Right forelimb (tissue), 1 donor: ENCODE measurements at regions not wholly inside any gene's neighbourhood (a gene's known extent, or its start where the extent isn't known, plus 50 kb on each side); places are given as distances from the start of the nearest gene placed in this dataset.
"Not testable (repeated sequence)": the region's sequence is repeated elsewhere in the genome, so short reads cannot be mapped to it uniquely, and the experiment has no call there.

Experiments
- DNase-seq: peaks from one replicate; pipeline ENCODE4 v3.0.0-alpha.2; 2018

GRCh38 chr1:221532071-221532773 is 209.7 kb downstream of the DUSP10 start:
- DNase-seq = no peak

DNA sequence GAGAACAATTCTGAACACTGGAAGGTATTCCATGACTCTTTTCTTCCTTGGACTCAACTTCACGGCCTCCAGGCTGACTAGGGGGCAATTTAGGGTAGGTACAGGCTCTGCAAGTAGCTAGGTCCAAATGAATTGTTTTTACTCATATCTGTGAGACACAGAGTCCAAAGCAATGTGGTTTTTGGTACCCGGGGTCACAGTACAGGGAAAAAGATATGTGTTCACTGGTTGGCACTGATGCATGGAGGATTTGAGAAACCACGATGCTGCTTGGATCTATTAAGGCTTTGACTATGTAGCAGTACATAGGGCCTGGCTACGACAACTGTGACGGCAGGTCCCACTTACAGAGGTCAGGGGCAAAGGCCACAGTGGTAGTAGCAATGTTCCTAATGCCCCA is 200.6 kb downstream of the DUSP10 start:
- DNase-seq = no peak

DNA sequence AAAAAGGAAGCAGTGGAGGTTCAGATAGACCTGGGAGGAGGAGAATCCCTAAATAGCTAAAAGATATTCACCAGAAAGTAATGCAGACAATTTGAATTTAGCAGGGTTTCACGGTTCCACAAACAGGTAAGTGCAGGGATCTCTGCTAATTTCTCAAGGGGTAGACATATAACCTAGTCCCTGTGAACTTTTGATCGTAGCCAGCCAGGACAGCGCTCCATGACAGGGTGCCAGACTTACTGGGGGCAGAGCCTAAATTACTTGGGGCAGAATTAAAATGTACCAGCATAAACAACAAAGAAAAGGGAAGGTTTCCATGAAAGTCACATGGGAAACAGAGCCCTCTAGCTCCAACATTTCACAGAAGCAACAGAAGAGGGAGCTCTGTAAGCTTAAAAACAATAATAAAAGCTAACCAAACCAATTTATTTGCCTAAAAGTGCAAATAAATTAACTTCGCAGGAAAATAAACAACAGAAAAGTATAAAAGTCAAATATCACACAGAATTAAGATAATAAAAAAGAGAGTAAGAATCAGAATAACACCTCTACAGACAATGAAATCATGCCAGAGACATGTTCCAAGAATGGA is 198.3 kb downstream of the DUSP10 start:
- no peak for DNase-seq

DNA sequence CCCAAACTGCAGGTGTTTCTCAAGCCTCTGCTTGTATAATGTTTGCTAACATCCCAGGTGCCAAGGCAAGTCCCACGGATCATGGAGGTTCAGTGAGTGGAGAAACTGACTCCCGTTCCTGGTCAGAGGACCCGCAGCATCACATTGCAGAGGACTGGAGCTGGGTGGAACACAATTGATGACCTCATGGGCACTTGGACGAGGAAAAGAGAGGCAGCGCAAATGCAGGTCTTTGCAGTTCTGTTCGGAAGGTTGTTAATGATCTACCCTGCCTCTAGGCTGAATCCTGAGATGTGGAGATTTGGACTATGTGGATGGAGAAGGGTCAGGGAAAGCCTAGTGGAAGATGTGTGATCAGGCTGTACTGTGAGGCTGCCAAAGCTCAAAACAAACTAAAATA is 192.9 kb downstream of the DUSP10 start:
- no peak for DNase-seq

- no peak for DNase-seq
These were observed 192.1 kb downstream of the DUSP10 start for GRCh38 chr1:221549815-221550214.

DNA sequence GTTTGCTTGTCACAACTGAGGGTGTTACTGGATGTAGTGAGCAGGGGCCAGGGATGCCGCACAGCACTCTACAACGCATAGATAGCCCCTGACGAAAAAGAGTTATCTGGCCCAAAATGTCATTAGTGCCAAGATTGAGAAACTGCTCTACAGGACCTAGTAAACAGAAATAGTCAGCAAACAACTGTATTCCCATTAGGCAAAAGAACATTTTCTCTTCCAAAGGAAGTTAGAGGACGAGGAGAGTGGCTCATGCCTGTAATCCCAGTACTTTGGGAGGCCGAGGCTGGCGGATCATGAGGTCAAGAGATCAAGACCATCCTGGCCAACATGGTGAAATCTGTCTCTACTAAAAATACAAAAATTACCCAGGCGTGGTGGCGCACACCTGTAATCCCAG is 189.1 kb downstream of the DUSP10 start:
- not testable (repeated sequence) for DNase-seq

GRCh38 chr1:221555689-221556433 is 186.0 kb downstream of the DUSP10 start:
- DNase-seq = no peak

DNA sequence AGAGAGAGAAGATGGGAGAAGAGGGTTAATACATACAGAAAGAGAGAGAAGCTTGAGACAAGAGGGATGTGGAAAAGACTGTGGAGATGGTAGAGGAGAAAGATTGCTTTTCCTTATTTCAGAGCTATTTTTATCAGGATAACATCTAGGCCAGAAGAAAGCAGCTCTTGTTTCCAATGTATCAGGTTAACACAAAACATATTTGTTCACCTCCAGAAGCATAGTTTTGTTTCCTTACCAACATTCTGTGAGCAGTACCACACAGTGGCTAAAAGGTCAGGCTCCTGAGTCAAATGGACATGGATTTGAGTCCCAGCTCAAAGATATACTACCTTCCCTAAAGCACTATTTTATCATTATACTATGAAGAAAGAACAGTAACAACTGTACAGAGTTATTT is 185.5 kb downstream of the DUSP10 start:
- no peak for DNase-seq

DNA sequence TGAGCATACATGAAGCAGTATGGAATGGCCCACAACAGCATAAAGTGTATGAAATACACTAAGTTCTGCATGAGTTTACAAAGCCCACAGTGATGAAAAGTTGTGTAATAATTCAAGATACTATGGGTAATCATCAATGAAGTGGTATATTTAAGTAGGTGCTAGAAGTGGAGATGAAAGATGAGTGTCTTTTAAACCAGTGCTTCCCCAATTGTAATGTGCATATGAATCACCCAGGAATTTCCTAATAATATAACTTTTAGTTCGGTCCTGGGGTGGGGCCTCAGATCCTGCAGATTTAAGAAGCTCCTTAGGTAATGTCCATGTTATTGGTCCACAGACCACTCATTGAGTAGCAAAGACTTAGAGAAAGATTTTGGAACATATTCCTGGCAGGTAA is 184.9 kb downstream of the DUSP10 start:
- DNase-seq = no peak

- no peak for DNase-seq
These were observed 183.5 kb downstream of the DUSP10 start for GRCh38 chr1:221558396-221558795.

DNA sequence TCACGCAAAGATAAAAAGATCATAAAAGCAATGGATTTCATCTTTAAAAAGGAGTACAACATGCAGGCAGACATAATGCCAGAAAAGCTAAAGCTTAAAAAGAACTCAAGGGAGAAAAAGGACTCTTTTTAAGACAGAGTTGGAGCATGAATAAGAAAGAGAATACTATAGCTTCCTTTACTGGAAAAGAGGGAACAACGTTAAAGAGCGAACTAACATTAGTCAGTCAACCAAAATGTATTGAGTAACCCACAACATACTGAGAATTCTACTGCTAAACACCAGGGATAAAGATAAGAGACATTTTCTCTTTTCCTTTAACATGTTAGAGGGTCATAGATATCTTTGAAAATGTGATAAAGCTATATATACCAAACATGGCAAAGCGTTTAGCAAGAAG is 182.0 kb downstream of the DUSP10 start:
- no peak for DNase-seq

GRCh38 chr1:221562542-221563475 is 179.1 kb downstream of the DUSP10 start:
- DNase-seq = no peak

DNA sequence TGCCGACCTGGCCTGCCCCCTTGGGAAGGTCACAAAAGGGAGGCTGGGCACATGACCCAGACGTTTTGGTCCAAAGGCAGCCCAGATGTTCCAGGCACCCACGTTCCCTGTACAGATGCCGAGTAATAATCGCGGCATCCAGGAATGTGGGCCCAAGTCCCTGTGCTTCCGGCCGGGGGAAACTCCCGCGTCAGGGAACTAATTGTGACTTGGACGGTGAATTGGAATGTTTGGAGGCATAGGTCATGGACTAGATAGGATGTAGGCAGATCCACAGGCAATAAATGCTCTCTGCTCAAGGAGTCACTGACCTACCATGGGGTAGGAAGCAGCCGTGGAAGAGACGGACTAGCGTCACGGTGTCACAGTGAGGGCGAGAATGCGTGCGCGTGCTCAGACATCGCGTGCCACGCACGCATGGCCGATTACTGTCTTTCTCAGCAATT is 178.4 kb downstream of the DUSP10 start:
- DNase-seq = no peak

DNA sequence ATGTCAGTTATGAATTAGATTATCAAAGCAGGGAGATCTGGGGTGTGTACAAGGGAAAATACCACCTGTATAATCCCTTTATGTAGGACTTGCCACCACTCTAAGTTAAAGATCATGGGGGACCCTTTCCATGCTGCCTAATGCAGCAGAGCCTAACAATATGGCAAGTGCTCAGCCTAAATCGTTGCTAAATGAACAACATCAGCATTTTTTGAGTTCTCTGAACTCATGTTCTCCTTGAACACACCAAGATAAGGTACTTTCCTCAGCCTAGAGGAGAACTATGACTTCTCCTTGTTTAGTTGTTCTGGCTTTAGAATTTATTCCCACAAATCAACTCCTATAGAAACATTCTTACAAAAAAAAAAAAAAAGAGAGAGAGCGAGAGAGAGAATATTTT is 177.0 kb downstream of the DUSP10 start:
- no peak for DNase-seq

GRCh38 chr1:221565711-221566110 is 176.2 kb downstream of the DUSP10 start:
- DNase-seq = no peak

- no peak for DNase-seq
These were observed 173.9 kb downstream of the DUSP10 start for GRCh38 chr1:221567859-221568507.

- no peak for DNase-seq
These were observed 168.1 kb downstream of the DUSP10 start for GRCh38 chr1:221573756-221574155.

DNA sequence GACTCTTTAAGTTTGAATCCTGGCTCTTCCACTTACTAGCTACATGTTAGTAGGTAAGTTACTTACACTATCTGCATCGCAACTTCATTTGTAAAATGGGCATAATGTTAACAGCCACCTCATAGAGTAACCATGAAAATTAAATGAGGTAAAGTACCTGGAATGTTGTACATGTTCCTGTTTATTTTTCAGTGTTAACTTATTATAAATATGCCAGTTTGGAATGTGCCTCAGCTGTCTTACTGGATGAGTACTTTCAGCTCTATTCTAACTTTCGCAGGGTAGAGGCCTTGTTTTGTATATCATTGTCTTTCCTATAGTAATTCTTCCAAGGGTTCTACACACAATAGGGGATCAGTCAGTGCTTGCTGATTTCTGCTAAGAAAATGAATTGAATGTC is 167.4 kb downstream of the DUSP10 start:
- DNase-seq = no peak

- no peak for DNase-seq
These were observed 166.3 kb downstream of the DUSP10 start for GRCh38 chr1:221575605-221576004.

DNA sequence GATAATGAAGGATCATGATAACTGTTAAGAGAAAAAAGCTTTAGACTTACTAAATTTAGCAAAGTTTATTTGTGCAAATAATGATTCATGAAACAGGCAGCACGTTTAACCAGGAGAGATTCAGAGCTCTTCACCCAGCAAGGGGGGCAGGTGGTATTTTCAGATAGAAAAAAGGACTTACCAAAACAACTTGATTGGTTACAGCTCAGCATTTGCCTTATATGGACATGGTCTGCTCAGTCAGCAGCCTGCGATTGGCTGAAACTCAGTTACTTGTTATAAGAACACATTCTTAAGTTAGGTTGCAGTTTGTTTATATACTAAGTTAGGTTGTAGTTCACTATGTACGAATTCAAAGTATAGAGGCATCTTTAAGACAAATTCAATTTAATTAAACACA is 165.6 kb downstream of the DUSP10 start:
- no peak for DNase-seq

DNA sequence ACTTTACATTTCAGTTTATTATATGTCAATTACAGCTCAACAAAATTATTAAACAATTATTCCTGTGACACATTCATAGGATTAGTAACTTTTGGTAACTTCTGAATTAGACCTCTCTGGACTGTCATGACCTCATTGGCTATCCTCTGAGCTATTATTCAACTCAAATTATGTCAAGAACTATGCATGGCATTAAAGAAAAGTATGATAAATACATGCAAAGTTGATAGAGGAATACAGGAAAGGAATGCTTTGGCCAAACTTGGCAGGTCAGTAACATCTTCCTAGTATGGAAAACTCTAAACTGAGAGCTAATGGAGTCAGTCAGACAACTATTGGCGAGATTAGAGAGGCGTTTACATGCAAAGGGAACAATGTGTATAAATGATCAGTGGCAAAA is 158.4 kb downstream of the DUSP10 start:
- no peak for DNase-seq

GRCh38 chr1:221587013-221587412 is 154.9 kb downstream of the DUSP10 start:
- not testable (repeated sequence) for DNase-seq
